GM21723 (cell line): ENCODE measurements at regions not wholly inside any gene's neighbourhood (a gene's known extent, or its start where the extent isn't known, plus 50 kb on each side); places are given as distances from the start of the nearest gene placed in this dataset.

Experiments used
- ATAC-seq: cut with Tn5 transposase; IDR thresholded peaks from one replicate; pipeline ENCODE4 v1.9.1; 2021; ENCODE audit warnings: mild to moderate bottlenecking, moderate library complexity; ENCODE audit not compliant: unreplicated experiment

GRCh38 chr12:115338566-115339294 is 654.8 kb upstream of the TBX3 start:
- ATAC-seq: no peak

DNA sequence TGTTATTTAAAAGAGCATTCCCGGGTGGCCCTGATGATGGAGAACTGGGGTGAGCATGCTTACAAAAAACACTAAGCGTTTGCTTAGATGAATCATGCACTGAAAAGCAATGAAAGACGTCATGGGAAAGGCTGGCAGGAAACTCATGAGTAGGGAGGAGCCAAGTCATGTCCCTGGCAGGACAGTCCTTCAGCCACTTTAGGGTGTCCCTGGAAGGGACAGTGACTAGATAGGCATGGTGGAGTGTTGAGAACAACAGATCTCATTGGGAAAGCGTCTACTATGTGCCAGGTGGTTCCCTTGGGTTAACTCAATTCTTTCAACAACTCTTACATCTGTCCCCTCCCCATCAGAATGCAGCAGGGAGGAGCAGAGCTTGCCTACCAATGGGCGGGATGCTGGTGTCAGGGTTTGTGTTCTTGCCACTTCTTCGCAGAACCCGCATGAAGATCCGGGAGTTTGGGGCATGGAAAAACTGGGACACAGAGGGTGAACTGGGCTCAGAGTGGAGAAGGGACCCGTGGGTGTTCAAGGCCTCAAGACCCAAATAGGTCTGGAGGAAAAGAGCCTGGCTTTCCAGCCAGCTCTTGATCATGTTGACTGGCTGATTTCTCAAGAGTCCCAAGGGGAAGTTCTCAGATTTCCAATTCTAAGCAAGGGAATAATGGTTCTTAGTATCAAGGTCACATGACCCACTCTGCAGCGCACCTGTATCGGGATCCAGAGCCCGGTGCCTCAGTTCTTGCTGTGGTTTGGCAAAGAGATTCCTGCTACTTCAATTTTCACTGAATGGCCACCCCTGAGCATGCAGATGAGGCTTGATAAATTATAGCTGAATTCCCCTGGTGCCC is 653.9 kb upstream of the TBX3 start:
- ATAC-seq: no peak

GRCh38 chr12:115336506-115336905 is 652.5 kb upstream of the TBX3 start:
- ATAC-seq: no peak

DNA sequence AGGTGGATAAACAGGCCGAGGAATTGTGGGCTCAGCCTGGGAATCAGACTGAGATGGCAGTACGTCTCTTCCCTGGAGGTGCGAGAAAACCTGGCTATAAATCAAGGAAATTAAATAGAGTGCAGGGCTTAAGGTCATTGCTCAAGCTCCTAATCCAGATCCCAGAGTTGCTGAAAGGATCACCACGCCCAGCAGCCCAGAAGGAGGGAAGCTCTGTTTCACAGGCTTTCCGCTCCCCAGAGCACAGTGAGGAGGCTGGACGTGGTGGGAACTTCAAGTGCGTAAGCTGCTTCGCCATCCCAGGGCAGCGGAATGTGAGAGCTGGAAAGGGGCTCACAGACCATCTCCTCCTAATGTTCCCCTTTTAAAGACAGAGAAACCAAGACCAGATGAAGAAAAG is 651.6 kb upstream of the TBX3 start:
- ATAC-seq: no peak

DNA sequence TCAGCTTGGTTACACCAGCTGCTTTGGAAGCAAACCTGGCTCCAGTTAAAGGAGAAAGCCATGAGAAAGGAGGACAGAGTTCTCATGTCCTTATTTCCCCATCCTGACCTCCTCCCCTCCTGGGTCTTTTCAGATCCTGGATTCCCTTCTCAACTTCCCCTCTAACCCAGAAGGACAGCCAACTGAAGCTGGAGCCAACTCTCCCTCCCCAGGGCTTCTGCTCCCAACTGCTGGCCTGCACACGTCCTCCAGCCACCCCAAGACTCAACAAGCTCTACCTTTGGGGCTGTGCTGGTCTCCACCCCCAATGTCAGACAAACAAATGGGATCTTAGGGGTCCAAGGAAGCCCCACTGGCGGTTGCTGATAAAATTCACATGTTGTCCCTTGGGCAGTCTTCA is 651.1 kb upstream of the TBX3 start:
- no peak for ATAC-seq

DNA sequence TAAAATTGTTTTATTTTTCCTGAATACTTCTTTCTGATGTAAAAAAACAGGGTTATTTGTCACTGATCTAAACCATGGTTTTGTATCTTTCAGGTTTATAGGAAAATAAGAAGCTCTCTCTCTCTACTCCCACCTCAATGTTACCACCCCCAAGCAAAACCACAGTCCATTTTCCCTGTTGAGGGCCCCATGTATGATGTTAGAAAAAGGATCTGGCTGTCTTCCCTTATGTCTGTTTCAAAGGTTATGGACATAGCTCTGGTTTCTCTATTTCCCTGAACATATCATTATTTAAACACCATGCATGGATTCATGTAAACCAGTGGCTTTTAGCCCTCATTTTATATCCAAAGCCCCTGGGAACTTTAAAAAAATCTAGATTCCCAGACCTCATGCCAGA is 649.0 kb upstream of the TBX3 start:
- no peak for ATAC-seq

- ATAC-seq: no peak
Measured at GRCh38 chr12:115325858-115326257, 641.9 kb upstream of the TBX3 start.

DNA sequence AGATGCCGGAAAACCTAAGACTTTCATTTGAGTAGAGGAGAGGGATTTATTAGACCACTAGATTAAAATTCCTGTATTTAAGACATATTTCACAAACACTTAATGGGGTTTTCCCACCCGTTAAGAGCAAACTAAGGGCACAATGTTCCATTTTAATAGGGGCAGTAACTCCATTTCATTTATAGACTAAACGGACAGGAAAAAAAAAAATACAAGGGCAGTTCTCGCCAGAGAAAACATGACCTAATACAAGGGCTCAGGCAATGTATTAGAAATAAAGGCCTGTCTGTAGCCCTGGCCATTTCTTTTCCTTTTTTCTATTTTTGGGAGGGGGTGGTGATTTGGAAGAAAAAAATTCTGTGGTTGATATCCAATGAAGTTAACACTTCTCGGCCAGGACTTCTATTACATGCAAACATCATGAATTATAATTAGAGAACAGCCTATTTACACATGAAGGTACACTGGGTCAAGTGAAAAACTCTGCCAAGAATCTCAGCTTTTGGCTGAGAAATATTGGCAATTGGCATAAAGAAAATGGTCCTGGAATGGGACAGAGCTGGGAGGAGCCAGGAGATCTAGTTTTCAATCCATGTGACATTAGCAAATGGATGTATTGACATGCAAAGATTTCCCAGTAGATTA is 641.1 kb upstream of the TBX3 start:
- no peak for ATAC-seq

GRCh38 chr12:115323223-115323905 is 639.4 kb upstream of the TBX3 start:
- no peak for ATAC-seq

GRCh38 chr12:115322275-115322674 is 638.3 kb upstream of the TBX3 start:
- ATAC-seq: peak; percentile 97

- ATAC-seq: no peak
Measured at GRCh38 chr12:115320967-115321366, 637.0 kb upstream of the TBX3 start.

- no peak for ATAC-seq
Measured at GRCh38 chr12:115320451-115320850, 636.5 kb upstream of the TBX3 start.

GRCh38 chr12:115319446-115320040 is 635.6 kb upstream of the TBX3 start:
- no peak for ATAC-seq

- ATAC-seq: no peak
Measured at GRCh38 chr12:115313929-115314328, 630.0 kb upstream of the TBX3 start.

- ATAC-seq: no peak
Measured at GRCh38 chr12:115312901-115313300, 628.9 kb upstream of the TBX3 start.

- ATAC-seq: no peak
Measured at GRCh38 chr12:115311875-115312274, 627.9 kb upstream of the TBX3 start.

DNA sequence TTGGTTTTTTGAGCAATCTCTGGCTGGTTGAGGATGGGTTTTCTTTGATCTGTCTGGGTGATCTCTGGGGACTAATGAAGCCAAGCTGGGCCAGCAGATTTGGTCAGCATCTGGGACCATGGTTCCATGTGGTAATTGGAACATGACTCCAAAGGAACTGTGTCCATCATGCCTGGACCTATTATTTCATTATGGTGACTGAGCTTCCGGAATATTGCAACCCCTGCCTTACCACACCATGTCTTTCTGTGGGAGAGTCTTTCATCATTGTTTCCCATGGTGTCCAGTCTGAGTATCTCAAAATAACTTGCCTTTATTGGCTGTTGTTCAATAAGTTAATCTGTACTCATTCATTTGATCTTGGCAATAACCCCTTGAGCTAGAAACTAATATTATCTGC is 624.9 kb upstream of the TBX3 start:
- ATAC-seq: no peak

GRCh38 chr12:115306380-115306779 is 622.4 kb upstream of the TBX3 start:
- no peak for ATAC-seq

DNA sequence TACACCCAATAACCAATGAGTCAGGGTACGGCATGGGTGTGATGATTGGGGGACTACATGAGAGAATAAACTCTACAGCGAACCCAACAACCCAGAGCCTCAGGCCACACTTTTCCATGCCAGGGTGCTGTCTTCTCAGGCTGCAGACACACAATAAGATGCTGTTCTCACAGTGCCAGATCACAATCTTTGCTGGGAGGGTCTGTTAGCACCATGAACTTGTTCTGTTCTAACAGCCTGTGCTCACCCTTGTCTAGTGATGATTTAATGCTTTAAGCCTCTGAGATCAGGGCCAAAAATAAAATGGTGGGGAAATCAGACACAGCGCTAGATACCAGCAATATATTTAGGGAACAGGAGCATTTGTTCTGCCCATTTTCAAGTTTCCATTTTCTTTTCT is 621.9 kb upstream of the TBX3 start:
- no peak for ATAC-seq

- no peak for ATAC-seq
Measured at GRCh38 chr12:115305275-115305674, 621.3 kb upstream of the TBX3 start.
